Hepatocyte (in vitro differentiated cells): ENCODE measurements at regions not wholly inside any gene's neighbourhood (a gene's known extent, or its start where the extent isn't known, plus 50 kb on each side); places are given as distances from the start of the nearest gene placed in this dataset.

Source experiments
- DNase-seq: peaks from one replicate; pipeline ENCODE4 v3.0.0-alpha.2; 2016; ENCODE audit warnings: low spot score
- H2AFZ ChIP-seq: fragments of 200-600 bp; sonication (generic); 2 replicates; pipeline ENCODE4 v1.6.0; 2016; ENCODE audit warnings: antibody characterized with exemption, mild to moderate bottlenecking
- H3K27ac ChIP-seq: fragments of 200-600 bp; sonication (generic); 2 replicates; pipeline ENCODE4 v1.5.1; 2016; ENCODE audit warnings: mild to moderate bottlenecking
- H3K27me3 ChIP-seq: fragments of 200-600 bp; sonication (generic); 2 replicates; pipeline ENCODE4 v1.6.1; 2016
- H3K36me3 ChIP-seq: fragments of 200-600 bp; sonication (generic); replicated peaks from 2 replicates; pipeline ENCODE4 v1.5.1; 2016; ENCODE audit warnings: low read depth; ENCODE audit not compliant: insufficient read depth
- H3K4me1 ChIP-seq: fragments of 200-600 bp; sonication (generic); 2 replicates; pipeline ENCODE4 v1.5.1; 2016; ENCODE audit warnings: mild to moderate bottlenecking, moderate library complexity; ENCODE audit not compliant: insufficient read depth
- H3K4me2 ChIP-seq: fragments of 200-600 bp; sonication (generic); 2 replicates; pipeline ENCODE4 v1.6.0; 2016
- H3K4me3 ChIP-seq: fragments of 200-600 bp; sonication (generic); 2 replicates; pipeline ENCODE4 v1.5.1; 2016; ENCODE audit warnings: mild to moderate bottlenecking
- H3K79me2 ChIP-seq: fragments of 200-600 bp; sonication (generic); 2 replicates; pipeline ENCODE4 v1.6.0; 2017; ENCODE audit warnings: mild to moderate bottlenecking
- H3K9me2 ChIP-seq: fragments of 200-600 bp; sonication (generic); replicated peaks from 2 replicates; pipeline ENCODE4 v1.6.0; 2017; ENCODE audit warnings: mild to moderate bottlenecking; ENCODE audit not compliant: insufficient read depth
- H3K9me3 ChIP-seq: fragments of 200-600 bp; sonication (generic); 2 replicates; pipeline ENCODE4 v1.5.1; 2016; ENCODE audit warnings: low read depth, mild to moderate bottlenecking
- H4K20me1 ChIP-seq: fragments of 200-600 bp; sonication (generic); 2 replicates; pipeline ENCODE4 v1.6.0; 2016; ENCODE audit warnings: mild to moderate bottlenecking; ENCODE audit not compliant: insufficient read depth, poor library complexity, severe bottlenecking
- CTCF ChIP-seq: fragments of 200-600 bp; sonication (generic); IDR thresholded peaks from 2 replicates; pipeline ENCODE4 v1.5.1; 2016; ENCODE audit warnings: antibody characterized with exemption, mild to moderate bottlenecking; ENCODE audit not compliant: poor library complexity
- EZH2 ChIP-seq: fragments of 200-600 bp; sonication (generic); IDR thresholded peaks from 2 replicates; pipeline ENCODE4 v1.6.1; 2016; ENCODE audit warnings: antibody characterized with exemption, mild to moderate bottlenecking, borderline replicate concordance
- EZH2phosphoT487 ChIP-seq: fragments of 200-600 bp; sonication (generic); IDR thresholded peaks from one replicate; pipeline ENCODE4 v1.6.1; 2018; ENCODE audit warnings: antibody characterized with exemption, mild to moderate bottlenecking, low read depth, moderate library complexity; ENCODE audit not compliant: unreplicated experiment, severe bottlenecking
- WGBS: methylation state at CpG from one replicate; pipeline ENCODE4 v1.1.6; 2016; ENCODE audit warnings: low lambda C conversion rate; ENCODE audit errors: missing lambda C conversion rate; 5-methylcytosine and 5-hydroxymethylcytosine counted together

GRCh38 chr3:101155825-101156224 lies 162.6 kb upstream of the ABI3BP start:
- H3K4me2 ChIP-seq = no peak overlapping the region
- no peaks in the 10 kb centered on the region for H3K4me1 ChIP-seq
- no peaks in the 10 kb centered on the region for H4K20me1 ChIP-seq
- no peaks in the 10 kb centered on the region for H3K9me3 ChIP-seq
- no peak overlapping the region for H3K4me3 ChIP-seq
- no peaks in the 10 kb centered on the region for H3K79me2 ChIP-seq
- DNase-seq = no peak
- no peaks in the 10 kb centered on the region for H3K36me3 ChIP-seq
- TF ChIP-seq EZH2phosphoT487 = no peak
- TF ChIP-seq EZH2 = no peak
- TF ChIP-seq CTCF = no peak
- no peaks in the 10 kb centered on the region for H3K9me2 ChIP-seq
- H3K27me3 ChIP-seq = no peaks in the 10 kb centered on the region
- no peak overlapping the region for H2AFZ ChIP-seq
- no peak overlapping the region for H3K27ac ChIP-seq

GRCh38 chr3:101154401-101154800 lies 161.2 kb upstream of the ABI3BP start:
- 95% methylated on average over 2 of the region's 2 CpGs for WGBS
- H3K79me2 ChIP-seq = no peaks in the 10 kb centered on the region

GRCh38 chr3:101151286-101151913 lies 158.2 kb upstream of the ABI3BP start:
- Histone ChIP-seq H3K9me3 (no peaks in the 10 kb centered on the region), H3K9me2 (no peaks in the 10 kb centered on the region), H3K4me3 (no peak overlapping the region), H3K36me3 (no peaks in the 10 kb centered on the region), H3K27ac (peak overlapping the region; percentile 39), H3K4me1 (no peaks in the 10 kb centered on the region), H4K20me1 (no peaks in the 10 kb centered on the region), H3K27me3 (no peaks in the 10 kb centered on the region), H3K79me2 (no peaks in the 10 kb centered on the region), H2AFZ (no peak overlapping the region), H3K4me2 (no peak overlapping the region)
- TF ChIP-seq EZH2phosphoT487 (no peak), EZH2 (no peak), CTCF (no peak)
- DNase-seq = no peak
- WGBS = 74% methylated on average over 3 of the region's 3 CpGs

More at GRCh38 chr3:101154401-101154800, 161.2 kb upstream of the ABI3BP start:
- no peak overlapping the region for H2AFZ ChIP-seq
- no peaks in the 10 kb centered on the region for H3K27me3 ChIP-seq
- H3K4me3 ChIP-seq = no peak overlapping the region
- H3K9me2 ChIP-seq = no peaks in the 10 kb centered on the region
- H3K36me3 ChIP-seq = no peaks in the 10 kb centered on the region
- no peak overlapping the region for H3K4me2 ChIP-seq
- no peak overlapping the region for H3K27ac ChIP-seq
- no peaks in the 10 kb centered on the region for H3K9me3 ChIP-seq
- DNase-seq = no peak
- no peaks in the 10 kb centered on the region for H4K20me1 ChIP-seq
- H3K4me1 ChIP-seq = no peaks in the 10 kb centered on the region
- TF ChIP-seq EZH2 = no peak
- no peak for TF ChIP-seq EZH2phosphoT487
- TF ChIP-seq CTCF = no peak

- H3K79me2 ChIP-seq = no peaks in the 10 kb centered on the region
- H3K4me1 ChIP-seq = no peaks in the 10 kb centered on the region
- H4K20me1 ChIP-seq = no peaks in the 10 kb centered on the region
- TF ChIP-seq EZH2 (no peak), EZH2phosphoT487 (no peak), CTCF (no peak)
- no peaks in the 10 kb centered on the region for H3K27me3 ChIP-seq
- no peaks in the 10 kb centered on the region for H3K9me2 ChIP-seq
- H3K36me3 ChIP-seq = no peaks in the 10 kb centered on the region
- H3K4me2 ChIP-seq = no peak overlapping the region
- no peak overlapping the region for H3K27ac ChIP-seq
- H2AFZ ChIP-seq = no peak overlapping the region
- no peak overlapping the region for H3K4me3 ChIP-seq
- H3K9me3 ChIP-seq = no peaks in the 10 kb centered on the region
- 90% methylated on average over 2 of the region's 2 CpGs for WGBS
- DNase-seq = no peak
Measured at GRCh38 chr3:101150504-101150903, 157.3 kb upstream of the ABI3BP start.
